HepG2 (cell line): ENCODE measurements at regions not wholly inside any gene's neighbourhood (a gene's known extent, or its start where the extent isn't known, plus 50 kb on each side); places are given as distances from the start of the nearest gene placed in this dataset.
"Not testable (repeated sequence)": the region's sequence is repeated elsewhere in the genome, so short reads cannot be mapped to it uniquely, and the experiment has no call there.

Experiments used
- ATAC-seq: fragments of 200-7000 bp; cut with Tn5 transposase; 3 replicates; pipeline ENCODE4 v1.9.1; 2020; ENCODE audit warnings: mild to moderate bottlenecking, moderate library complexity
- BruUV-seq: library from RNA; stranded (reverse); fragments of 400-500 nt; replicated peaks from 2 replicates; lab custom pipeline; 2021; lab: Mats Ljungman, UMichigan
- CTCF ChIA-PET: fragments of 300-600 bp; formaldehyde crosslinking; extraction: SDS; loops from one replicate; lab custom pipeline; 2021; ENCODE audit warnings: low total read pairs, inconsistent platforms, low intra/inter-chr PET ratio; lab: Yijun Ruan, JAX
- POLR2A ChIA-PET: fragments of 350-600 bp; sonication (Branson Sonifier 250); formaldehyde crosslinking; loops from one replicate; lab custom pipeline; 2020; ENCODE audit warnings: antibody characterized with exemption, inconsistent platforms; lab: Yijun Ruan, JAX
- DNase-seq: peaks from one replicate; pipeline ENCODE4 v3.0.0-alpha.2; 2015; ENCODE audit warnings: low spot score
- FAIRE-seq: peaks from 3 replicates; lab custom pipeline; 2011; peaks lifted over from hg19 to GRCh38; lab: Jason Lieb, UNC
- H2AFZ ChIP-seq: one replicate; pipeline ENCODE4 v1.6.1; 2011; ENCODE audit warnings: low read length, inconsistent platforms
- H3K27ac ChIP-seq: fragments of 300-600 bp; 3 replicates; pipeline ENCODE4 v1.8.0; 2011; ENCODE audit warnings: mixed run types, mild to moderate bottlenecking, mixed read lengths, low read length, inconsistent platforms; ENCODE audit not compliant: insufficient read depth; ENCODE audit errors: extremely low read length
- H3K27me3 ChIP-seq, 2 experiments: fragments of 200-600 bp in 1 of 2; 2 replicates in 1 of 2; 3 replicates in 1 of 2; pipeline versions ENCODE4 v1.6.0 to v1.8.0; 2011; ENCODE audit warnings: low read length in 2 of 2, mild to moderate bottlenecking in 2 of 2, moderate library complexity in 2 of 2, inconsistent platforms in 1 of 2; ENCODE audit not compliant: insufficient read depth in 2 of 2, control insufficient read depth in 1 of 2
- H3K36me3 ChIP-seq, 2 experiments: fragments of 200-600 bp in 1 of 2; replicated peaks in 1 of 2; 2 replicates in 1 of 2; 3 replicates in 1 of 2; pipeline versions ENCODE4 v1.5.1 to v1.8.0; 2011; ENCODE audit warnings: low read length in 2 of 2, inconsistent platforms in 1 of 2; ENCODE audit not compliant: insufficient read depth in 2 of 2, control insufficient read depth in 1 of 2
- H3K4me1 ChIP-seq: 2 replicates; pipeline ENCODE4 v1.5.1; 2012; ENCODE audit warnings: low read length, inconsistent platforms; ENCODE audit not compliant: insufficient read depth
- H3K4me2 ChIP-seq: 2 replicates; pipeline ENCODE4 v1.6.0; 2011; ENCODE audit warnings: low read depth, low read length, inconsistent platforms
- H3K4me3 ChIP-seq, 3 experiments: fragments of 200-600 bp in 1 of 3; sonication (generic), shearing (Covaris generic) in 1 of 3; replicated peaks in 1 of 3; 2 replicates each; pipeline ENCODE4 v1.5.1; 2011 to 2016; ENCODE audit warnings: low read length in 3 of 3, inconsistent platforms in 2 of 3, low read depth in 2 of 3, mild to moderate bottlenecking in 2 of 3, control low read depth in 1 of 3, mixed read lengths in 1 of 3; ENCODE audit not compliant: insufficient read depth in 1 of 3
- H3K79me2 ChIP-seq: one replicate; pipeline ENCODE4 v1.6.1; 2011; ENCODE audit warnings: low read length, inconsistent platforms; ENCODE audit not compliant: insufficient read depth
- H3K9ac ChIP-seq: 2 replicates; pipeline ENCODE4 v1.6.0; 2011; ENCODE audit warnings: mild to moderate bottlenecking, low read depth, low read length, inconsistent platforms; ENCODE audit not compliant: insufficient read depth
- H3K9me3 ChIP-seq: 2 replicates; pipeline ENCODE4 v1.5.1; 2012; ENCODE audit warnings: mild to moderate bottlenecking, low read length
- H4K20me1 ChIP-seq: 2 replicates; pipeline ENCODE4 v1.6.0; 2011; ENCODE audit warnings: inconsistent platforms, mild to moderate bottlenecking, low read length, moderate library complexity; ENCODE audit not compliant: insufficient read depth
- CREB1 ChIP-seq, 2 experiments: fragments of 450-650 bp in 1 of 2; IDR thresholded peaks; 2 replicates each; pipeline ENCODE4 v1.6.1; 2016 to 2017; ENCODE audit warnings: control low read depth in 1 of 2, mild to moderate bottlenecking in 1 of 2, missing compliant biosample characterization in 1 of 2, missing genetic modification characterization in 1 of 2
- NFRKB ChIP-seq: fragments of 450-650 bp; IDR thresholded peaks from 2 replicates; pipeline ENCODE4 v1.6.1; 2017
- PHF5A ChIP-seq: IDR thresholded peaks from one replicate; pipeline ENCODE4 v1.6.1; 2018; ENCODE audit warnings: low read depth, missing genetic modification reagents; ENCODE audit not compliant: unreplicated experiment
- SRY ChIP-seq: sonication (generic); formaldehyde crosslinking; IDR thresholded peaks from 2 replicates; pipeline ENCODE4 v1.8.0; 2022; ENCODE audit warnings: mild to moderate bottlenecking, missing genetic modification reagents
- WGBS: methylation state at CpG from one replicate; pipeline ENCODE4 v1.1.6; 2017; ENCODE audit warnings: low lambda C conversion rate; 5-methylcytosine and 5-hydroxymethylcytosine counted together
- in situ Hi-C: cut with HindIII; loops from 2 replicates; pipeline ENCODE4 v1.10.0; 2017; ENCODE audit warnings: low pct_unique_long_range_greater_than_20kb; ENCODE audit not compliant: extremely low pct_ligation_motif_present
- intact Hi-C: fragments of 100-400 bp; cut with micrococcal nuclease; formaldehyde crosslinking; loops from one replicate; pipeline ENCODE4 v1.10.0; 2022; ENCODE audit not compliant: unreplicated experiment

DNA sequence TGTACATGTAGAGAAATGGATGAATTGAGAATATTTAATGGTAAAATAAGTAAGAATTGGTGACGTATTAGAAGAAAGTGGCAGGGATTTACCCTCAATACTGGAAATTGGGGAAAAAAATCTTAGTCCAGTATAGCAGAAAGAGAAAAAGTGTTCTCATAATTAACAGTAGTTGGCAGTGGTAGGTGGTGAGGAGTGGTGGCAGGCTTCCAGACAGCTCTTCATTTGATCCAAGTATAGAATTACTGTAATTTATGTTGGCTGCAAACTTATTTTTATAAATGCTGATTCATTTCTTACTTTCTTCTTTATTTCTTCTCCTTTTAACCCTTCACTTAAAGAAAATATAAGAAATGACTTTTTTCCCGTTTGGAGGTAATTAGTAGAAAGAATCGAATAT is 1182.4 kb downstream of the KHDRBS2 start:
- TF ChIP-seq CREB1 (IDR thresholded peaks at IDR 0.05): peak; percentile 30; the same call in 1 of the 2 replicates
- H3K27me3 ChIP-seq; CTCF ChIA-PET; DNase-seq; BruUV-seq; ATAC-seq; H3K4me2 ChIP-seq; H3K36me3 ChIP-seq; FAIRE-seq; intact Hi-C loops; POLR2A ChIA-PET; H3K27ac ChIP-seq; H3K9ac ChIP-seq; H2AFZ ChIP-seq; H3K4me1 ChIP-seq; H3K4me3 ChIP-seq; in situ Hi-C loops; H4K20me1 ChIP-seq; H3K79me2 ChIP-seq; TF ChIP-seq CREB1 (CRISPR knock-in tag; IDR thresholded peaks at IDR 0.05): not testable (repeated sequence)
- under 1% methylated on average over 3 of the region's 3 CpGs for WGBS
- H3K9me3 ChIP-seq: peaks cover 75% of the 10 kb centered on the region

DNA sequence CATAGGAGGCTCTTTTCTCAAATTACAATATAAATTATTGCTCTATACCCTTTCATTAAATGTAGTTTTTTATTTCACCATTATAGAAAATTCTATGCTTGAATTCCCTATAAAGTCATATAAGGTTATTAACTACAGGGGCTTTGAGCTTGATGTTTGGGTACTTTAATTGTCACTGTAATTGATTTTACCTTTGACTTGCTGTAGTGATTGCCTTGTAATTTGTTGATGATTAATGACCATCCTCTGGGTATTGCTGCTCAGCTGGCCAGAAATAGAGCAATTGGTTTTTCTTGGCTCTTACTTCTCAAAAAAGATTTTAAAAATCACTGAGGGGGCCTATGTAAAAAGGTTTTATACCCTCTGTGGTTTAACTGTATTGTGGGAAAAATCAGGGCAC is 1186.0 kb downstream of the KHDRBS2 start:
- no peaks in the 10 kb centered on the region for H3K27me3 ChIP-seq
- no peak overlapping the region for H3K27ac ChIP-seq
- no peaks in the 10 kb centered on the region for H4K20me1 ChIP-seq
- H3K4me1 ChIP-seq: no peaks in the 10 kb centered on the region
- no peaks in the 10 kb centered on the region for H3K79me2 ChIP-seq
- TF ChIP-seq PHF5A: no peak
- no peak for TF ChIP-seq NFRKB
- TF ChIP-seq SRY (CRISPR knock-in tag): no peak
- POLR2A ChIA-PET: no interaction called here
- DNase-seq: no peak
- CTCF ChIA-PET: no interaction called here
- H3K9me3 ChIP-seq: peaks cover 56% of the 10 kb centered on the region
- ATAC-seq: no peak
- intact Hi-C loops: no loop called here
- H2AFZ ChIP-seq: no peak overlapping the region
- in situ Hi-C loops: no loop called here
- BruUV-seq: no TSS peak
- no peak overlapping the region for H3K9ac ChIP-seq
- H3K4me2 ChIP-seq: no peak overlapping the region
- FAIRE-seq: no peak
- no peaks in the 10 kb centered on the region for H3K36me3 ChIP-seq
- no peak overlapping the region for H3K4me3 ChIP-seq

DNA sequence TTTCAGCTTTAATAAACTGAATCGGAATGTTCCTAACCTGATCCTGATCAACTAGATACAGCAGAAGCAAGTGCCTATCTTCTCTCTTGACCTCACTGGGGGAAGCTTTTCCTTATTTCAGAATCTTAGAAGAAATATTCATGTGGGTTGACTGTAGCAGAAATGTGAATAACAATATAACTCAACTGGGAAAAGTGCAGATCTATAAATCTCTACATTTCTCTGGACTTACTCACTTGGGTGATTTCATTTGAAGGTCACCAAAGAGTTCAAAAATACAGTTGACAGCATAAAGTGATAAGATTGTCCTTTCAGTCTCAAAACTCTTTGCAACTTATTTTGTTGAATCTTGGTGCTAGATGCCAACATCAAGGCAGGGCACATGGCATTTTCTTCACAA is 1186.5 kb downstream of the KHDRBS2 start:
- H3K9ac ChIP-seq, H4K20me1 ChIP-seq, H3K4me2 ChIP-seq, H3K79me2 ChIP-seq, H2AFZ ChIP-seq, FAIRE-seq, POLR2A ChIA-PET, H3K27ac ChIP-seq, H3K27me3 ChIP-seq, ATAC-seq, BruUV-seq, H3K36me3 ChIP-seq, H3K4me3 ChIP-seq, intact Hi-C loops, H3K4me1 ChIP-seq, in situ Hi-C loops, CTCF ChIA-PET, DNase-seq: not testable (repeated sequence)
- 0% methylated on average over 1 of the region's 1 CpG for WGBS
- H3K9me3 ChIP-seq: peaks cover 51% of the 10 kb centered on the region

DNA sequence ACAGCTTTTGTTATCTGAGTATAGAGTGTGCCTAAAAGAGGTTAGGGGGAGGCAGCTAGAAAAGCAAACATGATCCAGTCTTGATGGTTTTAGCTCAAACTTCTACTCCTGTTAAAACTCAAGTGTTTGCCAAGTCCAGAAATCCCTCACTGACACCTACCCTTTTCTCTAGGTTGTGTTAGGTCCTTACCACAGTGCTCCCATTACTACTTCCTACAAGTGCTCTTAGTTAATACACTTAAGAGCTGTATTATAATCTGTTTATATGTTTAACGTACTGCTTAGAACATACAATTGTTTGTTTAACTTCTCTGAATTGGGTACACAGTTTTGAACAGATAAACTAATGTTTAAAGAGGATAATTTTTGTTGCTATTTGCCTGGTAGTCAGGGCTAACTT is 1198.0 kb downstream of the KHDRBS2 start:
- H4K20me1 ChIP-seq, H2AFZ ChIP-seq, H3K4me3 ChIP-seq, BruUV-seq, POLR2A ChIA-PET, intact Hi-C loops, H3K79me2 ChIP-seq, in situ Hi-C loops, H3K4me1 ChIP-seq, H3K36me3 ChIP-seq, CTCF ChIA-PET, DNase-seq, H3K4me2 ChIP-seq, FAIRE-seq, ATAC-seq, H3K27ac ChIP-seq, H3K27me3 ChIP-seq, H3K9ac ChIP-seq: not testable (repeated sequence)
- peaks cover 80% of the 10 kb centered on the region for H3K9me3 ChIP-seq
- WGBS: 5% methylated on average over 1 of the region's 1 CpG
